HAP-1 (cell line): ENCODE measurements at regions not wholly inside any gene's neighbourhood (a gene's known extent, or its start where the extent isn't known, plus 50 kb on each side); places are given as distances from the start of the nearest gene placed in this dataset.
"Not testable (repeated sequence)": the region's sequence is repeated elsewhere in the genome, so short reads cannot be mapped to it uniquely, and the experiment has no call there.

Experiments
- DNase-seq, 2 experiments: peaks; one replicate each; pipeline ENCODE4 v3.0.0-alpha.2; 2016 to 2020; ENCODE audit warnings: low spot score in 2 of 2
- H3K27me3 ChIP-seq: fragments of 250-450 bp; sonication (Bioruptor Pico); 2 replicates; pipeline ENCODE4 v1.5.1; 2020; ENCODE audit warnings: low read depth, mild to moderate bottlenecking, moderate library complexity
- H3K36me3 ChIP-seq: fragments of 250-450 bp; sonication (Bioruptor Pico); replicated peaks from 2 replicates; pipeline ENCODE4 v1.5.1; 2020; ENCODE audit warnings: mild to moderate bottlenecking
- H3K4me1 ChIP-seq: fragments of 250-450 bp; sonication (Bioruptor Pico); 2 replicates; pipeline ENCODE4 v1.5.1; 2020; ENCODE audit warnings: mild to moderate bottlenecking
- H3K4me3 ChIP-seq: fragments of 250-450 bp; sonication (Bioruptor Pico); 2 replicates; pipeline ENCODE4 v1.5.1; 2020; ENCODE audit warnings: mild to moderate bottlenecking, moderate library complexity
- H3K9me3 ChIP-seq: fragments of 250-450 bp; sonication (Bioruptor Pico); 2 replicates; pipeline ENCODE4 v1.5.1; 2020; ENCODE audit warnings: mild to moderate bottlenecking, moderate library complexity
- in situ Hi-C: fragments of 300-500 bp; cut with MboI; formaldehyde crosslinking; loops from 3 replicates; pipeline ENCODE4 v1.14.3; 2020; ENCODE audit warnings: low sequenced_read_pairs, inconsistent platforms, mixed read lengths

GRCh38 chr9:85298499-85298898, 443.3 kb downstream of the AGTPBP1 start:
- no peaks in the 10 kb centered on the region for H3K9me3 ChIP-seq
- no peaks in the 10 kb centered on the region for H3K36me3 ChIP-seq
- no peaks in the 10 kb centered on the region for H3K27me3 ChIP-seq
- in situ Hi-C loops: no loop called here
- H3K4me1 ChIP-seq: no peaks in the 10 kb centered on the region
- no peak overlapping the region for H3K4me3 ChIP-seq
- DNase-seq: no peak

GRCh38 chr9:85295244-85295643, 446.5 kb downstream of the AGTPBP1 start:
- H3K4me1 ChIP-seq, H3K27me3 ChIP-seq, in situ Hi-C loops: not testable (repeated sequence)

DNA sequence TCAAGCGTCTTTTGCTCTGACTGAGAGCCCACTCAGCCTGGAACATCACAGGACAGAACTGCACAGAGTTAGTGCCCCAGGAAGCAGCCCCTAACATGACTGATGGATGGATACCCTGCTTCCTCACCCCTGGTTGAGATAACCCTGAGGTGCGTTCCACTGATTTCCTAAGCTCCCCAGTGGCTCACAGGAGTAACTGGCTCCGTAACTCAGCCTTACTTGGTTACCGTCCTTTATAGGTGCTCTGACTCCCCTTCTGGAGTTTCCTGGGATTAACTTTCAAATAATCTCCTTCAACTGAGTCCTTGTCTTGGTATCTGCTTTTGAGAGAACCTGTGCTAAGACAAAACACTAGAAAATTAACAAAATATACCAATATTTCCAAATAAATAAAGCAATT, 449.5 kb downstream of the AGTPBP1 start:
- H3K36me3 ChIP-seq: no peaks in the 10 kb centered on the region
- in situ Hi-C loops: no loop called here
- no peaks in the 10 kb centered on the region for H3K4me1 ChIP-seq
- DNase-seq: no peak
- H3K4me3 ChIP-seq: no peak overlapping the region
- H3K9me3 ChIP-seq: no peaks in the 10 kb centered on the region; the same call in 1 of the 2 replicates
- peaks cover 7% of the 10 kb centered on the region; the same call in 1 of the 2 replicates for H3K27me3 ChIP-seq

More at GRCh38 chr9:85295244-85295643, 446.5 kb downstream of the AGTPBP1 start:
- not testable (repeated sequence) for H3K9me3 ChIP-seq, H3K36me3 ChIP-seq, DNase-seq, H3K4me3 ChIP-seq

DNA sequence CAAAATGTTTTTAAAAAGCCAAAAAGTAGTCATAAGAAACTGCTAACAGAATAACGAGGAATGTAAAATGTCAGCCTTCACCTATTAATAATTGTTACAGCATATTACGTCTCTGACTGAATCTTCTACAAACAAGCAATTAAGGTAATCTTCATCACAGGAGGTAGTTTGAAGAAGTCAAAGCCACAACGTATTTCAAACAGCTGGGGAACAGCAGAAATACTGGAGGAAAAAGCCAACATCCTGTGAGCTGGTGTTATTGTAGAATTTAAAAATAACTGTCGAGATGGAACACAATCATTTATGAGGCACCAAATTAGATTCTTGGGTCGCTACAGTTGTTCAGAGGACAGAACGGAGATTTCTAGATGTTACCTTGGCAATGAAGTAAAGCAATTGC, 450.5 kb downstream of the AGTPBP1 start:
- Histone ChIP-seq H3K27me3 (peaks cover 7% of the 10 kb centered on the region; the same call in 1 of the 2 replicates), H3K4me1 (no peaks in the 10 kb centered on the region), H3K9me3 (no peaks in the 10 kb centered on the region; the same call in 1 of the 2 replicates), H3K4me3 (no peak overlapping the region), H3K36me3 (no peaks in the 10 kb centered on the region)
- in situ Hi-C loops: no loop called here
- DNase-seq: no peak

GRCh38 chr9:85290019-85290418, 451.7 kb downstream of the AGTPBP1 start:
- no peaks in the 10 kb centered on the region; the same call in 1 of the 2 replicates for H3K9me3 ChIP-seq
- no peaks in the 10 kb centered on the region for H3K4me1 ChIP-seq
- H3K27me3 ChIP-seq: peaks cover 7% of the 10 kb centered on the region; the same call in 1 of the 2 replicates
- no peak overlapping the region for H3K4me3 ChIP-seq
- in situ Hi-C loops: no loop called here
- H3K36me3 ChIP-seq: no peaks in the 10 kb centered on the region
- no peak for DNase-seq

DNA sequence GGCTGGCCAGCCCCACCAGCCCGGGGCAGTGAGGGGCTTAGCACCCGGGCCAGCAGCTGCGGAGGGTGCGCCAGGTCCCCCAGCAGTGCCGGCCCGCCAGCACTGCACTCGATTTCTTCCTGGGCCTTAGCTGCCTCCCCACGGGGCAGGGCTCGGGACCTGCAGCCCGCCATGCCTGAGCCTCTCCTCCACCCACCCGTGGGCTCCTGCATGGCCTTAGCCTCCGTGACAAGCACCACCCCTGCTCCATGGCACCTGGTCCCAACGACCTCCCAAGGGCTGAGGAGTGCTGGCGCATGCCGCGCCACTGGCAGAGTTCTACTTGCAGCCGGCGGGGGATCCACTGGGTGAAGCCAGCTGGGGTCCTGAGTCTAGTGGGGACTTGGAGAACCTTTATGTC, 452.6 kb downstream of the AGTPBP1 start:
- Histone ChIP-seq H3K36me3 (no peaks in the 10 kb centered on the region), H3K4me3 (no peak overlapping the region), H3K4me1 (no peaks in the 10 kb centered on the region), H3K27me3 (peaks cover 7% of the 10 kb centered on the region; the same call in 1 of the 2 replicates), H3K9me3 (no peaks in the 10 kb centered on the region; the same call in 1 of the 2 replicates)
- no peak for DNase-seq
- in situ Hi-C loops: no loop called here

DNA sequence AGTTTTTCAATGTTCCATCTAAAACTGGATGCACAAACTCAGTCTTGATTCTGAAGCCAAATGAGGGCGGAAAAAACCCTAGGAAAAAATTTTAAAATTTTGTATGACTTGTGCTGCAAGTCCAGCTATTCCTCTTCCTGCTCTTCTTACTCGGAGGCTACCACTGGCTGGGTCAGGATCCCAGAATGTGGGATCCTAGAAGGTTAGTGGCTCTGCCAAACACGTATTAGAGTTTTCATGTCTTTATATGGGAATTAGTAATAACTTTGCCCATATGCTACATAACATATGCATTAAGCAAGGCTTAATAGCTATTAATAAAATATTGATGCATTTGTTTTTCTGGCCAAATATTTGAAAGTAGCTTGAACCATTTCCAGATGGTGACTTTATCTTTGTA, 458.3 kb downstream of the AGTPBP1 start:
- H3K4me1 ChIP-seq: no peaks in the 10 kb centered on the region
- H3K27me3 ChIP-seq: no peaks in the 10 kb centered on the region; the same call in 1 of the 2 replicates
- H3K9me3 ChIP-seq: no peaks in the 10 kb centered on the region
- no peaks in the 10 kb centered on the region for H3K36me3 ChIP-seq
- H3K4me3 ChIP-seq: no peak overlapping the region
- DNase-seq: no peak
- in situ Hi-C loops: no loop called here

DNA sequence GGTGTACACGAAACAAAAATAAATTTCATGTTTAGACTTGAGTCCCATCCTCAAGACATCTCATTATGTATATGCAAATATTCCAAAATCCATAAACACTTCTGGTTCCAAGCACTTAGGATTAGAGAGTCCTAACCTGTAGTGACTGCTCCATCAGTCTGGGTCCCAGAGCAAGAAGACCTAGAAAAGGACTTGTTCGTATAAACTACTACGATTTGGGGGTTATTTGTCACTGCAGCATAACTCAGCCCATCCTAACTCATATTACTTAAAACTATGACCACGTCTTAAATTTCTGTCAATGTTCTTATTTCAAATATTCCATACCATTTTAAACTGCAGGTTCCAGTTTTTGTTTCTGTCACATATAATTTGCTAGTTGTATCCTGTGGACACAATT, 463.0 kb downstream of the AGTPBP1 start:
- H3K4me3 ChIP-seq: no peak overlapping the region
- in situ Hi-C loops: no loop called here
- H3K27me3 ChIP-seq: no peaks in the 10 kb centered on the region; the same call in 1 of the 2 replicates
- DNase-seq: no peak
- no peaks in the 10 kb centered on the region for H3K4me1 ChIP-seq
- no peaks in the 10 kb centered on the region for H3K36me3 ChIP-seq
- no peaks in the 10 kb centered on the region for H3K9me3 ChIP-seq

- no peak for DNase-seq
- Histone ChIP-seq H3K36me3 (no peaks in the 10 kb centered on the region), H3K9me3 (no peaks in the 10 kb centered on the region), H3K4me3 (no peak overlapping the region), H3K27me3 (no peaks in the 10 kb centered on the region), H3K4me1 (no peaks in the 10 kb centered on the region)
- in situ Hi-C loops: no loop called here
Measured at GRCh38 chr9:85276741-85277140, 465.0 kb downstream of the AGTPBP1 start.

GRCh38 chr9:85269811-85270210, 471.9 kb downstream of the AGTPBP1 start:
- Histone ChIP-seq H3K27me3 (no peaks in the 10 kb centered on the region), H3K36me3 (no peaks in the 10 kb centered on the region), H3K4me3 (no peak overlapping the region), H3K9me3 (no peaks in the 10 kb centered on the region), H3K4me1 (no peaks in the 10 kb centered on the region)
- no peak for DNase-seq
- in situ Hi-C loops: loop anchor here (25.0 kb wide), 1 partner anchor 583 kb away; no protein-coding TSS in a partner anchor

DNA sequence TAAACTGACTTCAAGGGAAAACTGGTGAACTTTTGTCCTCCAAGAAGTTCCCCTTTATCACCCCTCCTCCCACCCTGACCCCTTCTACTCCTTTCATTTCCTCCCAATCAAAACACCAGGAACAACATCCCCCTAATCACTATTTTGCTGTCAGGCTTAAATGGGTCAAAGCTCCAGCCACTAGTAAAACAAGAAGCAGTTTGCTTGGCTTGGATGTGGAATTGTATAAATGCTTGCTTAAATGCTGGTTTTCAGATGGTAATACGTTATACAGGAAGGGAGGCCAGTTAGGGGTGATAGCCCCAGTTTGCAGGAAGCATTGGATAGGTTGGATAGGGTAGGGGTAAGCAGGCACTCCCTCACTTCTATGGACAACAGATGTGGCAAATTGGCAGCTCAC, 473.6 kb downstream of the AGTPBP1 start:
- no peak for DNase-seq
- no peak overlapping the region for H3K4me3 ChIP-seq
- no peaks in the 10 kb centered on the region for H3K36me3 ChIP-seq
- no peaks in the 10 kb centered on the region for H3K4me1 ChIP-seq
- in situ Hi-C loops: loop anchor here (25.0 kb wide), 1 partner anchor 581 kb away; no protein-coding TSS in a partner anchor
- H3K27me3 ChIP-seq: no peaks in the 10 kb centered on the region
- H3K9me3 ChIP-seq: no peaks in the 10 kb centered on the region

DNA sequence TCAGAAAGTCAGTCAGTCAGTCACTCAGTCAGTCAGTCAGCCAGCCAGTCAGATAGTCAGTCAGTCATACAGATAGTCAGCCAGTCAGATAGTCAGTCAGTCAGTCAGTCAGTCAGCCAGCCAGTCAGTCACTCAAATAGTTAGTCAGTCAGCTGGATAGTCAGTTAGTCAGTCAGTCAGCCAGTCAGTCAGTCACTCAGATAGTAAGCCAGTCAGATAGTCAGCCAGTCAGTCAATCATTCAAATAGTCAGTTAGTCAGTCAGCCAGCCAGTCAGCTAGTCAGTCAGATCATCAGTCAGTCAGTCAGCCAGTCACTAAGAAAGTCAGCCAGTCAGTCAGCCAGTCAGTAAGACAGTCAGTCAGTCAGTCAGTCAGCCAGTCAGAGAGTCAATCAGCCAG, 477.1 kb downstream of the AGTPBP1 start:
- Histone ChIP-seq H3K4me3 (no peak overlapping the region), H3K4me1 (no peaks in the 10 kb centered on the region), H3K36me3 (no peaks in the 10 kb centered on the region), H3K9me3 (no peaks in the 10 kb centered on the region), H3K27me3 (no peaks in the 10 kb centered on the region)
- DNase-seq: no peak
- in situ Hi-C loops: loop anchor here (25.0 kb wide), 1 partner anchor 577 kb away; no protein-coding TSS in a partner anchor

- in situ Hi-C loops: loop anchor here (25.0 kb wide), 1 partner anchor 576 kb away; no protein-coding TSS in a partner anchor
- no peak for DNase-seq
Measured at GRCh38 chr9:85263288-85263687, 478.5 kb downstream of the AGTPBP1 start.

DNA sequence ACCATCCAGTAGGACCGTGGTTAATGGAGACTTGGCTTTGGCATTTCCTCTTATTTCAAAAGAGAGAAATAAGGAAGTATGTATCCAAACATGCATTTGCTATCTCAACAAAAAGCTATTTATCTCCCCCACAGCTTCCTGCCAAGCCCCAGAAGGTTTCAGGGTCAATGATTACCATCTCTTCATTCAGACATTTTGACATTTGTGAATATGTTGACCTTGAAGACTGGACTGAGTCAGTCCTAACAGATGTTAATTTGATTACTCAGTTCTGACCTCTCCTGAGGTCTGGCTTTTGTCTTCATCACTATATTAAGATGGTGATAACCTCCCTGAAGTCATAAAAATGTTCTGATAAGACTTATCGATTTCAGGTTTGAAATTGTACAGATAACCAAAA, 479.4 kb downstream of the AGTPBP1 start:
- Histone ChIP-seq H3K9me3 (no peaks in the 10 kb centered on the region), H3K4me1 (no peaks in the 10 kb centered on the region), H3K36me3 (no peaks in the 10 kb centered on the region), H3K27me3 (no peaks in the 10 kb centered on the region), H3K4me3 (no peak overlapping the region)
- in situ Hi-C loops: loop anchor here (25.0 kb wide), 1 partner anchor 575 kb away; no protein-coding TSS in a partner anchor
- no peak for DNase-seq

More at GRCh38 chr9:85263288-85263687, 478.5 kb downstream of the AGTPBP1 start:
- Histone ChIP-seq H3K27me3 (no peaks in the 10 kb centered on the region), H3K4me1 (no peaks in the 10 kb centered on the region), H3K36me3 (no peaks in the 10 kb centered on the region), H3K4me3 (no peak overlapping the region), H3K9me3 (no peaks in the 10 kb centered on the region)
